ENCODE measurements at regions not wholly inside any gene's neighbourhood (a gene's known extent, or its start where the extent isn't known, plus 50 kb on each side); places are given as distances from the start of the nearest gene placed in this dataset.

DNA sequence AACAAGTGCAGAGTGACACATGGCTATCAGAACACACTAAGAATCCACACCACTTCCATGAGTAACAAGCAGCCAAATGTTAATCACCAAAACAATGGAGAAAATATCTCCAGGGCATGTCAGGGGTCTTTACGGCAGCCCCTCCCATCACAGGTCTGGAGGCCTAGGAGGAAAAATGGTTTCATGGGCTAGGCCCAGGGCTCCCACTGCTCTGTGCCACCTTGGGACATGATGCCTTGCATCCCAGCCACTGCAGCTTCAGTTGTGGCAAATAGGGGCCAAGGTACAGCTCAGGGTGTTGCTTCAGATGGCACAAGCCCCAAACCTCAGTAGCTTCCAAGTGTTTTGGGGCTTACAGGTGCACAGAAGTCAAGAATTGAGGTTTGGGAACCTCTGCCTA is 66.6 kb downstream of the NEURL3 start:
- Histone ChIP-seq H3K9me3 (replicated peaks; ENCODE audit: low read length) (no peaks in the 10 kb centered on the region), H3K4me2 (ENCODE audit: low read length) (no peak overlapping the region), H3K4me3 (ENCODE audit: low read length) (no peak overlapping the region), H3K36me3 (ENCODE audit: insufficient read depth, low read length) (no peaks in the 10 kb centered on the region), H3K9ac (ENCODE audit: low read depth, low read length) (no peak overlapping the region), H3K27me3 (ENCODE audit: control insufficient read depth, insufficient read depth, low read length) (peaks cover 38% of the 10 kb centered on the region), H3K4me1 (ENCODE audit: control insufficient read depth, insufficient read depth, low read length) (no peaks in the 10 kb centered on the region)

DNA sequence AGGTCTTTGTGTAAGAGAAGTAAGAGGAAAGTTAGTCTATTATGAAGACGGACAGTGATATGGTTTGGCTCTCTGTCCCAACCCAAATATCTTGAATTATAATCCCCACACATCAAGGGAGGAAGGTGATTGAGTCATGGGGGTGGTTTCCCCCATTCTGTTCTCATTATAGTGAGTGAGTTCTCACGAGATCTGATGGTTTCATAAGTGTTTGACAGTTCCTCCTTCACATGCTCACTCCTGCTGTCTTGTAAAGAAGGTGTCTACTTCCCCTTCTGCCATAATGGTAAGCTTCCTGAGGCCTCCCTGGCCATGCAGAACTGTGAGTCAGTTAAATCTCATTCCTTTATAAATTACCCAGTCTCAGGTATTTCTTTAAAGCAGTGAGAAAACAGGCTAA is 67.6 kb downstream of the NEURL3 start:
- no peak overlapping the region for H3K4me3 ChIP-seq (ENCODE audit: low read length)
- H3K36me3 ChIP-seq (ENCODE audit: insufficient read depth, low read length) = no peaks in the 10 kb centered on the region
- H3K27me3 ChIP-seq (ENCODE audit: control insufficient read depth, insufficient read depth, low read length) = peaks cover 46% of the 10 kb centered on the region
- H3K4me1 ChIP-seq (ENCODE audit: control insufficient read depth, insufficient read depth, low read length) = no peaks in the 10 kb centered on the region
- H3K9ac ChIP-seq (ENCODE audit: low read depth, low read length) = no peak overlapping the region
- H3K4me2 ChIP-seq (ENCODE audit: low read length) = no peak overlapping the region
- H3K9me3 ChIP-seq (replicated peaks; ENCODE audit: low read length) = no peaks in the 10 kb centered on the region

DNA sequence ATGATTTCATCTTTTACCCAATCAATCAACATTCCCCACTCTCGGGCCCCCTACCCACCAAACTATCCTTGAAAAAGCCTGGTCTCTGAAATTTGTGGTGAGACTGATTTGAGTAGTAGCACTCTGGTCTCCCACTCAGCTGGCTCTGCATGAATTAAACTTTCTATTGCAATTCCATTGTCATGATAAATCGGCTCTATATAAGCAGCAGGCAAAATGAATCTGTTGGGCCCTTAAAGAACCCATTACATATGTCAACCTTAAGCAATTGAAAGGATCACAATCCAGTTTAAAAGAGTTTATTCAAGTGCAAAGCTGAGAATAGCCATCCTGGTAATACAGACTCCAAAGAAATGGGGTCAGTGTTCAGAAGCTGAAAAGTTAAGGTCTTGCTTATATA is 68.2 kb downstream of the NEURL3 start:
- Histone ChIP-seq H3K4me1 (ENCODE audit: control insufficient read depth, insufficient read depth, low read length) (no peaks in the 10 kb centered on the region), H3K4me3 (ENCODE audit: low read length) (no peak overlapping the region), H3K9ac (ENCODE audit: low read depth, low read length) (no peak overlapping the region), H3K9me3 (replicated peaks; ENCODE audit: low read length) (no peaks in the 10 kb centered on the region), H3K4me2 (ENCODE audit: low read length) (no peak overlapping the region), H3K27me3 (ENCODE audit: control insufficient read depth, insufficient read depth, low read length) (peaks cover 49% of the 10 kb centered on the region), H3K36me3 (ENCODE audit: insufficient read depth, low read length) (no peaks in the 10 kb centered on the region)

DNA sequence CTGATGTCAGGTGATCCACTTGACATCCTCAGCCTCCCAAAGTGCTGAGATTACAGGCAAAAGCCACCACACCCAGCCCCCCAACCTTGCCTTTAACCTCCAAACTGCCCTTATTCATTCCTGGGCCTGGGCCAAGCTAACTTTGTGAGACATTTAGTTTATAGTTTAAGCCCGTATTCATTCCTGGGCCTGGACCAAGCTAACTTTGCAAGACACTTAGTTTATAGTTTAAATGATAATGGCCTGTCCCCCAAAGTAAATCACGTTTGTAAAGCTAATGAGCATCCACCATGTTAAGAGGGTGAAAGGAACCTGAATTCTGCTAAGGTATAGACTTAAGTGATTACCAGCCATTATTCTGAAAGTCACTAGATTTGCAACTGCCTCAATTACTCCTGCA is 68.7 kb downstream of the NEURL3 start:
- H3K27me3 ChIP-seq (ENCODE audit: control insufficient read depth, insufficient read depth, low read length) = peaks cover 52% of the 10 kb centered on the region
- no peaks in the 10 kb centered on the region for H3K4me1 ChIP-seq (ENCODE audit: control insufficient read depth, insufficient read depth, low read length)
- H3K4me3 ChIP-seq (ENCODE audit: low read length) = no peak overlapping the region
- H3K36me3 ChIP-seq (ENCODE audit: insufficient read depth, low read length) = no peaks in the 10 kb centered on the region
- no peaks in the 10 kb centered on the region for H3K9me3 ChIP-seq (replicated peaks; ENCODE audit: low read length)
- H3K4me2 ChIP-seq (ENCODE audit: low read length) = no peak overlapping the region
- no peak overlapping the region for H3K9ac ChIP-seq (ENCODE audit: low read depth, low read length)

DNA sequence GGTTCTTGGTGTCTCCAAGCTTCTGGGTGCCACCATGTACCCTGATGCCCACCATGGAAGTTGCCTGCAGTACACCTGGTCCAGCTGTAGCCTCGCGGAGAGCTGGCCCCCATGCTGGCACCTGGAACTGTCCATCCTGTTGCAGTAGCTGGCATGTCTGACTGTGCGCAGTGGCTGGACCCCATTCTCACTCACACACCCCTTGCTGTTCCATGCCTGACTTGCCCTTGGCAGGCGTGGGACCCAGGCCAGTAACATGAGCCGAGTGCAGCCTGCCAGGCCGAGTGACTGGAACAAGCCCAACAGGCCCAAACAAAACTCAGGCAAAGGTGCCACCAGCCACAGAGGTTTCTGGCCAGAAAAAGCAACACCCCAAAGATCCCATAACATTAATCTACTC is 73.8 kb downstream of the NEURL3 start:
- H3K27me3 ChIP-seq (ENCODE audit: control insufficient read depth, insufficient read depth, low read length) = peaks cover 49% of the 10 kb centered on the region
- H3K9me3 ChIP-seq (replicated peaks; ENCODE audit: low read length) = no peaks in the 10 kb centered on the region
- no peaks in the 10 kb centered on the region for H3K36me3 ChIP-seq (ENCODE audit: insufficient read depth, low read length)
- H3K4me3 ChIP-seq (ENCODE audit: low read length) = no peak overlapping the region
- H3K4me1 ChIP-seq (ENCODE audit: control insufficient read depth, insufficient read depth, low read length) = peaks cover 8% of the 10 kb centered on the region
- H3K4me2 ChIP-seq (ENCODE audit: low read length) = no peak overlapping the region
- H3K9ac ChIP-seq (ENCODE audit: low read depth, low read length) = no peak overlapping the region

DNA sequence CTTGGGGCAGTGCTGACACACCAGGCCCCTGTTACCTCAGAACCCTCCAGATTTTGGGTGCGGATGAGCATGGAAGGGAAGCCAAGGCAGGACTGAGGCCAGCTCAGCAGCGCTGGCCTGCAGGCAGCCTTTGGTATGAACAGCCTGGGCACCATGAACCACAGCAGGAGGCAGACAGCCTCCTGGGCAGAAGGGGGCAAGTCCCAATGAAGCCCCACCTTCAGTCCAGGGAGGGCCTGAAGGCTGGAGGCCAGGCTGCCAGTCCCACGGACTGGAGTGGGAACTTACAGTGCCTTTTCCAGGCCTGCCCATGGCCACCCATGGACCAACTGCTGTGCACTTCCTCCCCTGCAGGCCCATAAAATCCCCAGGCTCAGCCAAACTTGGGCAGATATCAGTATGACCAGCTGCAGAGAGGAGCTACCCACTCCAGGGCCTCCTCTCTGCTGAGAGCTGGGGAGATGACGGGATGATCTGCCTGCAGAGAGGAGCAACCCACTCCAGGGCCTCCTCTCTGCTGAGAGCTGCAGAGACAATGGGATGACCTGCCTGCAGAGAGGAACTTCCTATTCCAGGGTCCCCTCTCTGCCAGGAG is 74.7 kb downstream of the NEURL3 start:
- H3K4me2 ChIP-seq (ENCODE audit: low read length) = no peak overlapping the region
- no peaks in the 10 kb centered on the region for H3K9me3 ChIP-seq (replicated peaks; ENCODE audit: low read length)

DNA sequence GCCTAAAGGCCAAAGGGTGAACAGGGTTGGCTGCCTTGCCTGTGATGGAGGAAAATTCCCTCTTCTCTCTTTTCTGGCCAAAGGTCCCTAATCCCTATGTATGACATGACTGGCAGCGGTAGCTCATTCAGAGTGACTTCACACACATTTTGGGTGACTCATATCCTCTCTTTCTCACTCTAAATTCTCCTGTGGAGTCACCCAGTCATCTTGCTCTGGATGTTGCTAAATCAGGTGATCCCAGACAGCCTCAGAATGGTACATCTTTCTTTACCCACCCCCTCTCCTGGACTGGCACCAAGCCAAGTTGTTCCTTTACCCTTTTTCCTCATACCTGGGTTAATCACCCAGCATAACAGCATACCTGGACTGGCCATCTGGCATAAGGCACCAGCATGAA is 77.2 kb downstream of the NEURL3 start:
- peaks cover 31% of the 10 kb centered on the region for H3K27me3 ChIP-seq (ENCODE audit: control insufficient read depth, insufficient read depth, low read length)
- H3K4me1 ChIP-seq (ENCODE audit: control insufficient read depth, insufficient read depth, low read length) = peaks cover 8% of the 10 kb centered on the region
- H3K9ac ChIP-seq (ENCODE audit: low read depth, low read length) = no peak overlapping the region
- H3K4me2 ChIP-seq (ENCODE audit: low read length) = no peak overlapping the region
- H3K36me3 ChIP-seq (ENCODE audit: insufficient read depth, low read length) = no peaks in the 10 kb centered on the region
- no peak overlapping the region for H3K4me3 ChIP-seq (ENCODE audit: low read length)
- H3K9me3 ChIP-seq (replicated peaks; ENCODE audit: low read length) = no peaks in the 10 kb centered on the region

More for the DNA sequence above, 74.7 kb downstream of the NEURL3 start:
- Histone ChIP-seq H3K4me1 (ENCODE audit: control insufficient read depth, insufficient read depth, low read length) (peaks cover 8% of the 10 kb centered on the region), H3K4me3 (ENCODE audit: low read length) (no peak overlapping the region), H3K9ac (ENCODE audit: low read depth, low read length) (no peak overlapping the region), H3K27me3 (ENCODE audit: control insufficient read depth, insufficient read depth, low read length) (peaks cover 49% of the 10 kb centered on the region), H3K36me3 (ENCODE audit: insufficient read depth, low read length) (no peaks in the 10 kb centered on the region)

DNA sequence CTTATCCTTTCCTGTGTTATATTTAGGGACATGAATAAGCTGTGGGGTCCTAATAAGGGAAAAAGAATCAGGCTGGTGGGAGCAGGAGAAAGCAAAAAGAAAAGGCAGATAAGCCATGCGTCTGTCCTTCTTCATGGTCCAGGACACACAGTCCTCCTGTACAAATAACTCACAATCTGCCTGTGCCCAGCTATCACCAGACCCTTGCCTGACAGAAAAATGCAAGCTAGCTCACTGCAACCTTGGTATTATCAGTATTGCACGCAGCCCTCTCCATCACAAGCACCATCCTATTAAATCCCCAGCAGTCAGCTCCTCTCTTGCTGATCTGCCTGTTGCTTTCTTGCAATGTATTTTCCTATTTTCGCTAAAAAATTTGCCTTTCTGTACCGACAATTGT is 78.0 kb downstream of the NEURL3 start:
- no peaks in the 10 kb centered on the region for H3K9me3 ChIP-seq (replicated peaks; ENCODE audit: low read length)
- H3K4me3 ChIP-seq (ENCODE audit: low read length) = no peak overlapping the region
- H3K27me3 ChIP-seq (ENCODE audit: control insufficient read depth, insufficient read depth, low read length) = peaks cover 34% of the 10 kb centered on the region
- H3K36me3 ChIP-seq (ENCODE audit: insufficient read depth, low read length) = no peaks in the 10 kb centered on the region
- H3K9ac ChIP-seq (ENCODE audit: low read depth, low read length) = no peak overlapping the region
- peaks cover 8% of the 10 kb centered on the region for H3K4me1 ChIP-seq (ENCODE audit: control insufficient read depth, insufficient read depth, low read length)
- H3K4me2 ChIP-seq (ENCODE audit: low read length) = no peak overlapping the region

DNA sequence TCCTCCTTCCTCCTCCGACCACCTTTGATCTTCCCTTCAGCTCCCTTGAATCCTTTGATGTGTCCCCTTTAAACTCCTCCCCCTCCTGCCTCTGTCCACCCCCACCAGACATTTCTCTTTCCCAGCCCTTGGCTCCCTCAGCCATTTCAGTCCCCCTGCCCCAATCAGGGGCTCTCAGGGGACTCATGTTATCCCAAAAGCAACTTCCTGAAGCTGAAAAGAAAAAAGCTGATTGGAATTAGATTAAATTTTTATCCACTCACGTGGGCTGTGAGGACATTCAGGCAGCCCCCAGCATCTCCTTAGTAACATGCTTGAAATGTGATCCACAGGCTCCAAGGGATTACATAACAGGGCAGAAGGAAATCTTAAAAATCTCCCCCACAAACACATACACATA is 81.3 kb downstream of the NEURL3 start:
- Histone ChIP-seq H3K9me3 (replicated peaks; ENCODE audit: low read length) (no peaks in the 10 kb centered on the region), H3K4me2 (ENCODE audit: low read length) (no peak overlapping the region), H3K4me3 (ENCODE audit: low read length) (no peak overlapping the region), H3K27me3 (ENCODE audit: control insufficient read depth, insufficient read depth, low read length) (peaks cover 29% of the 10 kb centered on the region), H3K4me1 (ENCODE audit: control insufficient read depth, insufficient read depth, low read length) (peaks cover 8% of the 10 kb centered on the region), H3K9ac (ENCODE audit: low read depth, low read length) (no peak overlapping the region), H3K36me3 (ENCODE audit: insufficient read depth, low read length) (no peaks in the 10 kb centered on the region)

All from skeletal muscle satellite cell (primary cell).